Ovary (tissue), 3 donors: ENCODE measurements at regions not wholly inside any gene's neighbourhood (a gene's known extent, or its start where the extent isn't known, plus 50 kb on each side); places are given as distances from the start of the nearest gene placed in this dataset.
"Not testable (repeated sequence)": the region's sequence is repeated elsewhere in the genome, so short reads cannot be mapped to it uniquely, and the experiment has no call there.

ENCODE experiments used
- CTCF ChIP-seq, 3 donors: fragments of 450-650 bp in 2 of 3; fragments of 200-600 bp in 1 of 3; IDR thresholded peaks; one replicate each; pipeline versions ENCODE4 v1.5.1 to v1.8.0; 2016 to 2022; ENCODE audit warnings: antibody characterized with exemption in 3 of 3, mild to moderate bottlenecking in 1 of 3
- EP300 ChIP-seq: sonication (generic); formaldehyde crosslinking; IDR thresholded peaks from one replicate; pipeline ENCODE4 v1.6.1; 2017; ENCODE audit warnings: antibody characterized with exemption
- POLR2A ChIP-seq: fragments of 450-650 bp; IDR thresholded peaks from one replicate; pipeline ENCODE4 v1.6.1; 2017; ENCODE audit warnings: antibody characterized with exemption, mild to moderate bottlenecking, moderate library complexity
- donor health status: DM: no; HTN: no; CAD: no.

DNA sequence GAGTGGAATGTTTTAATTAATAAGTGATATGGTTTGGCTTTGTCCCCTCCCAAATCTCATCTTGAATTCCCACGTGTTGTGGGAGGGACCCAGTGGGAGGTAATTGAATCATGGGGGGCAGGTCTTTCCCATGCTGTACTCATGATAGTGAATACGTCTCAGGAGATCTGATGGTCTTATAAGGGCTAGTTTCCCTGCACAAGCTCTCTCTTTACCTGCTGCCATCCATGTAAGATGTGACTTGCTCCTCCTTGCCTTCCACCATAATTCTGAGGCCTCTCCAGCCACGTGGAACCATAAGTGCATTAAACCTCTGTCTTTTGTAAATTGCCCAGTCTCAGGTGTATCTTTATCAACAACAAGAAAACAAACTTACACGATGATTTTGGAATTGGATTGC is 734.5 kb upstream of the BCHE start:
- not testable (repeated sequence) for TF ChIP-seq CTCF (IDR thresholded peaks at IDR 0.05); POLR2A; EP300
